GM19395 (cell line): ENCODE measurements at regions not wholly inside any gene's neighbourhood (a gene's known extent, or its start where the extent isn't known, plus 50 kb on each side); places are given as distances from the start of the nearest gene placed in this dataset.
A peak's percentile ranks its signal among the peaks of the same experiment; 100 is the strongest.
"Not testable (repeated sequence)": the region's sequence is repeated elsewhere in the genome, so short reads cannot be mapped to it uniquely, and the experiment has no call there.

Experiments
- ATAC-seq: cut with Tn5 transposase; IDR thresholded peaks from one replicate; pipeline ENCODE4 v1.9.1; 2021; ENCODE audit warnings: mild to moderate bottlenecking, moderate library complexity; ENCODE audit not compliant: unreplicated experiment

DNA sequence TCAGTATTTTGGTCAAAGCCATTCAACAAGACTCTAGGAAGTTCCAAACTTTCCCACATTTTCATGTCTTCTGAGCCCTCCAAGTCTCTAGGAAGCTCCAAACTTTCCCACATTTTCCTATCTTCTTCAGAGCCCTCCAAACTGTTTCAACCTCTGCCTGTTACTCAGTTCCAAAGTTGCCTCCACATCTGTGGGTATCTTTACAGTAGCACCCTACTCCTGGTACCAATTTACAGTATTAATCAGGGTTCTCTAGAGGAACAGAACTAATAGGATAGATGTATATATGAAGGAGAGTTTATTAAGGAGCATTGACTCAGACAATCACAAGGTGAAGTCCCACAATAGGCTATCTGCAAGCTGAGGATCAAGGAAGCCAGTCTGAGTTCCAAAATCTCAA, 296.0 kb upstream of the CCL2 start:
- ATAC-seq, result not testable (repeated sequence)

DNA sequence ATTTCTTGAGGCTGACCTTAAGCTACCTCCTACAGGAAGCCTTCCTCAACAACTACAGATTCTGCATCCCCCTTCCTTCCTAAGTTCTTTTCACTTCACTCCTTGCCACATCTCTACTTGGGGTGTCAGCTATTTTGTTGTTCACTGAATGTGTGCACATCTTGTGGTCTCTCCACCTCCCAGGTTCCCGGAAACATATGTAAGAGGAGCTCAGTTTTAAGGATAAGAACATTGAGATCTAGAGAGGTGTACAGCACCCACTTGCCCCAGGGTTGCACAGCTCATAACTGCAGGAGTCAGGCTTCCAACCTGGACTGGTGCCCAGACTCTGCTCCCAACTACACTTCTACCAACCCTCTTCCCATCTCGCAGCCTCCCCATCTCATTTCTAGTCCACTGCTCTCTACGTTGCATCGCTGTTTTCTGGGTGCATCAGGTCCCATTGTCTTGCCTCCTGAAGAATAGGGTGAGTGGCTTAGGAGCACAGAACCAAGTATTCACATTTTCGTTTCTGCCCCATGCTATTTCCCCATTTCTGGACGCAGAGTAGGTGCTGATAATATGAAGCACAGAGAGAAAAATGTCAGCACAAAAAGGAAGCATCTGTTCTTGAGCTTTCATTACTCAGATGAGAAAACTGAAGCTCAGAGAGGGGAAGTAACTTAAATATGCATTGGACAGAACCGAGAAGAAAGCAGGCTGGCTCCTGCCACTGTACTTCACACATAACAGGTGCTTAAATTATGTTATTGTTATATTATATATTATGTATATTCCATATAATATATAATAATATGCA, 292.0 kb upstream of the CCL2 start:
- peak; percentile 46 for ATAC-seq

DNA sequence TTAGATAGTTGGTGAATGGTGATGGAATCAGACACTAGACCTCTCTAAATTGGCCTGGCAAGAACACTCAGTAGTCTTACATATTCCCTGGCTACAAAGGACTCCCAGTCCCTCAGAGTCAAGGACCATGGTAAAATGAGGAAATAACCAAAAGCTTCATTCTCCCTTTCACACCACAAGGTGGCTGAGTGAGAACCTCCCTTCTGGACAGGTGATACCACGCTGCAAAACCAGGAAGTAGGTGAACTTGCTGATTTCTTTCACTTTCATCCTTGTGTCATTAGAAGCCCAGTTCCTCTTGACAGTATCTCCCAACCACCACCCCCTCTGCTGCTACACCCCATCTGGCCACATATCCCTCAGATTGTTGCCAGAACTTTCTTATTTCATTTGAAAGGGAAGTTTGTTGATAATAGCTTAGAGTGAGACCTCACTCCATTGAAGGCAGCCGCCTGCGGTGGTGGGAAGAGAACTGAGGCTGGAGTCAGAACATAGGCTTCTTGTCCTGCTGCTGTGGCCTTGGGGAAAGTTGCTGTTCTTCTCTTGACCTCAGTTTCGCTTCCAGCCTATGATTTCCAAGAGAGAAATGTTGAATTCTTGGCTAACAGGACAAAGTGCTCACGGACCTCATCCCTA, 290.6 kb upstream of the CCL2 start:
- peak; percentile 79 for ATAC-seq

- no peak for ATAC-seq
Measured at GRCh38 chr17:33966410-33967059, 288.6 kb upstream of the CCL2 start.

DNA sequence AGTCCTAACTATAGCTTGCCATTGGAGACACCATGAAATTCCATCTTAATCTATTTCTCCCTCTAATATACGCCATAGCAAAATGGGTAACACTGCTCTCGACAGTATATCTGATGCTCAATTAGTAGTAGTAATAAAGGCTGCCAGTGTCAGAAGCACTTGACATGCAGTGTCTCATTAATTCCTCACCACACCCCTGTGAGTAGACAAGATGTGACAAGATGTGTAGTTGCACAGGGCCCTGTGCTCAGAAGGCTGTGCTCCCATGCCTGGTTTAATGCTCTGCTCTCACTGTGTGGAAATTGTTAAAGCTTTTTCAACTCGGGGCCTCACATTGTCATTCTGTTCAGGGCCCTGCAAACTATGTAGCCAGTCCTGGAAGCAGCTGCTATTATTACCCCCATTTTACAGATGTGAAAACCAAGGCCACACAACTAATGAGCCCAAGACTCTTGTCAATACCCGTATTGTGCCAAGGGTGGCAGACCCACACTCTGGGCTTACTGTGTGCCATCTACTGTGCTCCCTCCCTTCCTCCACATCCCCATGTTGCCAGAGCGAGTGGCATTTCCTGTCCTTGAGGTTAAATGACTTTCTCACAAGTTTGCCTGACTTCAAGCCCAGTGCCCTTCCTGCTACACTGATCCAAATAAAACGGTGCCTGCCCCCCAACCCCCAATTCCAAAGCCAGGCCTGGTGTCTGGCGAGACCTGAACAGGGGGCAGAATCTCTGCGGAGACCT, 287.3 kb upstream of the CCL2 start:
- ATAC-seq, result no peak

DNA sequence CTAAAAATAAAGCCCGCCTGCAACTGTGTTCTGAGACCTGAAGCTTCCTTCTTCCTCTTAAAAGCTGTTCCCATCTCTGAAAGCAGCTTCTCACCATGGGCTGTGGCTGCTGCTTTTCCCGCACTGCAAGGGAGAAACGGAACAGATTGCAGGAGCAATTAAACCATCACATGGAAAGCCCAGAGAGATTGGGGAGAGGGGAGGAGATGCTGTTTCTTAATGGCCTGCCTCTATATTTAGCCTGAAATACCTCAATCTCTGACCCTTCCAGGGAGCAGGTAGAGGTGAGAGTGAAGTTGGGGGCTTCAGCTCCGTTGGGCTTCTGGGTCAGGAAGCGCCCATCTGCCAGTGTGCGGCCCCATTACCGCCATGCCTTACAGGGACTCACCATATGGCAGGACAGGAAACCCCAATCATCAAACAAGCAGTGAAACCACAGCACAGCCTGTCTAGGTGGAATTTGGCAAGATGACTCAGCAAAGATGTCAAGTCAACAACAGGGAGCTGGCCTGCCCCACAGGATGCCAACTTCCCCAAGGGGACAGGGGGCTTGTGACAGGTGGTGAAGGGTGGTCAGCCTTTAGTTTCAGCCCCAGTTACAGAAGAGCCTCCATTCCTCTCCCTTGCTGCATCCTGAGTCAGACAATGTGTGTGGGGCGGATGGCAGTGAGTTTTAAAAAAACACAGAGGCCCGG, 286.6 kb upstream of the CCL2 start:
- peak; percentile 73 for ATAC-seq

- ATAC-seq, result no peak
Measured at GRCh38 chr17:33970279-33970678, 284.8 kb upstream of the CCL2 start.

DNA sequence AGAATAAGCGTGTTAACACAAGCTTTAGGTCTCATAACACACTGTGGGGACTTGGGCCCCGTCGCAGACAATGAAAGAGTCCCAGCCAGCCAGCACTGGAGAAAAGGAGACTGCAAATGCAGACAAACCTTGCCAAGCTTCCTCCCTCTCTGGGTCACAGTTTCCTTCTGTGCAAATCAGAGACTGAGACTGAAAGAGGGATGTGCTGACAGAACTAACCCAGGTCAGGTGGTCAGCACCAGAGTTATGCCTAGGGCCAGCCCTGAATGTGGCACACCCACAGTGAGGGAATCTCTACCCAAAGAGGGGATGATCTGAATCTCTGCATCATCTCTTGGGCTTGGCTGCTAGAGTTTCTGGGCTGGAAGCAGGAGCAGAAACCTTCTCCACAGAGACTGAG, 282.3 kb upstream of the CCL2 start:
- no peak for ATAC-seq

GRCh38 chr17:33973491-33973890, 281.6 kb upstream of the CCL2 start:
- ATAC-seq, result no peak

- ATAC-seq, result no peak
Measured at GRCh38 chr17:33974276-33974675, 280.8 kb upstream of the CCL2 start.

DNA sequence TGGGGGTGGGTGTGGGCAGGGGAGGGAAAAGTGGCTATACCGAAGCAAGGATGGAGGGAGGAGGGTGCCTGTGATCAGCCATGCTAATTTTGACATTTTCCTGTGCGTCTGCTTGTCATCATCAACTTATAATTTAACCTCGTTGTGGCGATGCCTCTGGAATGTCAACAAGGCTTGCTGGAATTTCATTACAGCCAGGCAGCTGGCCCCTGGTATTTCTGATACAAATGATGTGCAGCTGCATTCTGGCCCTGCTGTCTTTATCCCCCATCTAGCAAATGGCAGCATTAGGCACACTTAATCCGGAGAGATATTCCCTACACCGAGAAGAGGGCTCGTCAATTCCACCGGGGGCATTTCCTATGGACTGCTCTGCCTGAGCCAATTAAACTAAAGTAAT, 278.3 kb upstream of the CCL2 start:
- no peak for ATAC-seq

DNA sequence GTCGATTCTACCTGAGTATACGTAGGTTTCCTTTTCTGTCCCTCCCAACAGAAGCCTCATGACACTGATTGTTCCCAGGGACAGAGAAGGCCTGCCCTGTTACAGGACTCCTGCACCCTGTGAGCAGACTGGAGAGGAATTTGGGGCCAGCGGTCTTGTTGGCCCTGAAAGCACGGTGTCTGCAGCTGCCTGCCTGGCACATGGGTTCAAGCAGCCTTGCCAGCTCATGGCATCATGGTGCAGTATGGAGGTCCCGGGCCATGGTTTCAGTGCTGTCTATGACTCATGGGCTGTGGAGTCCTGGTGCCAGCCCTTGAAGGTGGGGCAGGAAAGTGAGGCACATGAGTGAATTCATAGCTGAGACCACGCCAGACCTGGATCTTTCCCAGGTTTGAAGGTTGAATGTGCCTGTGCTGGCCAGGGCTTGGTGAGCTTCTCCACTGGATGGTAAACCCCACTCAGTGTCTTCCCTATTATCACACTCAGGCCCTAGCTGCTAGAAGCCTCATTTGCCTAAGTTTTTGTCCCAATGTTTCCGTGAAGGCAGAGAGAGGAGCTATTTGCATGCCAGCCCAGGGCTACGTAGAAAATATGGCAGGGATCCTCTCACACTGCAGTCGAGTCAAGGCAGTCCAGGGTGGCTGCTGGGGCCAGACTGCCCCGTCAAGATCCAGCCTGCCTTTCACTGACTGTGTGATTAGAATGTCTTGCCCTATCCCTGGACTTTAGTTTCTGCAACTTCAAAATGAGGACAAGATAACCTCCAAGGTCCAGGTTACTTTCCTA, 277.2 kb upstream of the CCL2 start:
- no peak for ATAC-seq

DNA sequence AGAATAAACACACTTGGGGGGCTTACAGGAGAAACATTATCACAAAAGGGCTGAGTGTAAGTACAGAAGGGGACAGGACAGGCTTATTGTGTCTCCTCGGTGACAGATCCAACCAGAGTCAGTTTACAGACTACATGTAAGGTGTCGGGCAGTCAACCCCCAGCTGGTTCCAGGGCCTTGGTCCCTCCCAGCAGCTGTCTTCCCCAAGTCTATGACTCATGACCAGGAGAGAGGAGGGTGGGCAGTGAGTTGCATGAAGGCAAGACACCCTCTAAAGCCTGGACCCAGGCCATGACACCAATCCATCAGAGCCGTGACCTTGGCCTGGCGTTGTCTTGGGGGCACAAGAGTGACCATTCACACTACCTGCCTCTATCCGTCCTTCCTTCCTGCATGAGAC, 276.2 kb upstream of the CCL2 start:
- no peak for ATAC-seq

DNA sequence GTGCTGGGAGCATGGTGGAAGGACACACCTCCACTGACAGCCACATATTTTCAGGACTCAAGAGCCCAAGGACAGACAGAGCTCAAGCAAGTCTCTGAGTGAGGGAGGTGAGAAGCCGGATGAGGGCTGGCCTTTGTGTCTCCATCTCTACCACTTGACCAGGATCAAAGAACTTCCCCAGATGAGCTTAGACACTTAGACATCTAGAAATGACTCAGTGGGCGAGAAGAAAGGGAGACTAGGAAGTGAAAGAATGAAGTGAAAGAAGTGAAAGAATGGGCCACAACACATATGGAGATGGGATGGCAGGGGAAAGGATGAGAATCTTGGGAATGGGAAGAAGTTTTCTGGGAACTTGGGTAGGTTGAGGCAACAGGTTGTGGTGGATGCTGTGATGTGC, 274.9 kb upstream of the CCL2 start:
- ATAC-seq, result no peak

DNA sequence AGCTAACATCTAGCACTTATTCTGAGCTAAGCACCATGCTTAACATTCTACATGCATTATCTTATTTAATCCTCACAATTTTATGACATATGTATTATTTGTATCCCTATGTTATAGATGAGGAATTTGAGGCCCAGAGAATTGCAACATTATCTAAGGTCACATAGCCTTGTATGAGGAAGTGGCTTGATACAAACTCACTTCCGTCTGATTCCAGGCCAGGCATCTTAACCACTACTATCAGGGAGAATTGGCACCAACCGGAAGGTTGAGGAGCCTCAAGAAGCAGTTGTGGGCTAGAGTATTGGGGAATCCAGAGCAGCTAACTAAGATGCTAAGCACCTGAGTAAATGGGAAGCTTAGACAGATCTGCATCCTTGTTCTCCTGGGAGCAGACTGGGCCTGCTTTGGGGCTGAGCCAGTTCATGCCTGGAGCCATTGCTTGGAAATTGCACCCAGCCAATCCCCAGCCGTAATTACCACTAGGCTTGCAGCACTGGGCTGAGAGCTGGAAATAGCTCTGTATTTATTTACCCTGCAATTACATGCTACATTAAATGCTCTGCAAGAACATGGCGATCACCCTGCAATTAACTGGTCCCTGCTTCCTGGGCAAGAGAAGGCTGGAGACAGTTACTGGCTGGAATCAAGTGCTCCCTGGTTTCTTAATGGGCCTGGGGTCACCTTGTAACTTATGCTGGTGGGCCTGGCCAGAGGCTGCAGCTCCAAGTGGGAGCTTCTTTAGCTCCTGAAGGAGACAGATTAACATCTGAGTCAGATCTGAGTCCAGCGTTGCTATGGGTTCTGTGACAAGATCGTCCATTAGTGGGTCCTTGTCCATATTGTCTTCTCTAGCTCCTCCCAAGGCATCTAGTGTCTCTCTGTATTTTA, 273.1 kb upstream of the CCL2 start:
- ATAC-seq, result no peak

DNA sequence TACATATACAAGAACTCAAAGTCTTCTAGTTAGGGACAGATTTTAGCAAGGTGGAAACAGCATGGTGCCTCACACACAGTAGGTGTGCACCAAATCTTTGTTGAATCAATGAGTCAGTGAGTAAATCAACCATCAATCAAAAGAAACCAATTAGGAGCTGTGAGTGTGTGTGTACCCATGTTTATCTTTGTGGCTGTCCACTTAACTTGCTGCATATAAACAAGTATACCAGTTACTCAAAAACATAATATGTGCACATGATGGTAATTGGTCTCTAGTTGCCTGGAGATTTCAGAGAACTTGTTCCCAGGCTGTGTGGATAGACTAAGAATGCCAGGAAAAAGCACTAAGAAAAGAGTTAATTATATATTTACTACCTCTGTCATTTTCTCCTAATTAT, 272.2 kb upstream of the CCL2 start:
- ATAC-seq, result no peak

GRCh38 chr17:33983824-33984574, 271.1 kb upstream of the CCL2 start:
- ATAC-seq, result no peak

- no peak for ATAC-seq
Measured at GRCh38 chr17:33986088-33986487, 269.0 kb upstream of the CCL2 start.
